Body of pancreas (tissue), 4 donors: ENCODE measurements at regions not wholly inside any gene's neighbourhood (a gene's known extent, or its start where the extent isn't known, plus 50 kb on each side); places are given as distances from the start of the nearest gene placed in this dataset.
A peak's percentile ranks its signal among the peaks of the same experiment; 100 is the strongest.

Source experiments
- ATAC-seq: fragments of 150-250 bp; one replicate; pipeline ENCODE4 v1.9.1; 2016
- DNase-seq, 4 donors: peaks; one replicate each; pipeline ENCODE4 v3.0.0-alpha.2; 2019
- H3K27ac ChIP-seq, 4 donors: fragments of 200-600 bp; sonication (generic); 1 replicate in 3 of 4; 2 replicates in 1 of 4; pipeline versions ENCODE4 v1.5.1 to v1.6.1; 2016 to 2019; ENCODE audit warnings: mild to moderate bottlenecking in 1 of 4, mixed read lengths in 1 of 4, moderate library complexity in 1 of 4
- H3K27me3 ChIP-seq, 2 donors: fragments of 200-600 bp; sonication (generic); one replicate each; pipeline ENCODE4 v1.6.0; 2016; ENCODE audit warnings: mild to moderate bottlenecking in 1 of 2
- H3K36me3 ChIP-seq, 2 donors: fragments of 200-600 bp; sonication (generic); replicated peaks in 1 of 2; 2 replicates each; pipeline ENCODE4 v1.5.1; 2016; ENCODE audit warnings: low read depth in 2 of 2; ENCODE audit not compliant: insufficient read depth in 1 of 2
- H3K4me1 ChIP-seq: fragments of 200-600 bp; sonication (generic); one replicate; pipeline ENCODE4 v1.6.0; 2016
- H3K4me3 ChIP-seq, 2 donors: fragments of 200-600 bp; sonication (generic); 1 replicate in 1 of 2; 2 replicates in 1 of 2; pipeline ENCODE4 v1.5.1; 2016 to 2019
- H3K9me3 ChIP-seq, 3 donors: fragments of 200-600 bp; sonication (generic); 1 replicate in 2 of 3; 2 replicates in 1 of 3; pipeline ENCODE4 v1.5.1; 2016
- POLR2A ChIP-seq, 3 donors: fragments of 450-650 bp; IDR thresholded peaks; one replicate each; pipeline ENCODE4 v1.6.1; 2016; ENCODE audit warnings: antibody characterized with exemption in 3 of 3, mild to moderate bottlenecking in 2 of 3
- WGBS, 2 donors: methylation state at CpG; one replicate each; pipeline ENCODE4 v1.1.5; 2017; 5-methylcytosine and 5-hydroxymethylcytosine counted together
- intact Hi-C: fragments of 100-400 bp; cut with DNase I; formaldehyde crosslinking; loops from one replicate; pipeline ENCODE4 v1.15.1; 2023
- TF ChIP-seq, protein P1 (sequence below), 7 experiments: fragments of 450-650 bp in 4 of 7; fragments of 200-600 bp in 3 of 7; sonication (generic) in 3 of 7; IDR thresholded peaks; one replicate each; pipeline ENCODE4 v1.5.1; 2016 to 2019; ENCODE audit warnings: antibody characterized with exemption in 7 of 7

DNA sequence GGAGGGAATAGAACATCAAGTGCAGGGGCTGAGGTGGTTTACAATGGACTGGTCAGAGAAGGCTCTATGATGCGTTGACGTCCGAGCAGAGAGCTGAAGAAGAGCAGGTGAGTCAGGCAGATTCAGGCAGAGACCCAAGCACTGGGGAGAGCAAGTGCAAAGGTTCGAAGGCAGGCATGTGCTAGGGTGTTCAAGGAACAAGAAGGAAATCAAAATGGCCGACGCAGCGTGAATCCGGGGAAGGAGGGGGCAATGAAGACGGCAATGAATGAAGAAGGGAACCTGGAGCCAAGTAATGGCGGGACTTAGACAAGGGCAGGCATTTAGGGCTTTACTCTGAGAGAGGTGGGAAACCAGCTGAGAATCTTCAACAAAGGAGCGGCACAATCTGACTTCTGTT, 56.8 kb upstream of the DCTD start:
- H3K9me3 ChIP-seq, result no peaks in the 10 kb centered on the region
- H3K36me3 ChIP-seq, result no peaks in the 10 kb centered on the region
- 85 to 90% methylated on average over 11 of the region's 11 CpGs for WGBS, 2 donors
- H3K27ac ChIP-seq, result no peak overlapping the region
- no peak for ATAC-seq
- intact Hi-C loops, result no loop called here
- H3K4me1 ChIP-seq, result no peaks in the 10 kb centered on the region
- no peaks in the 10 kb centered on the region for H3K27me3 ChIP-seq
- no peak for TF ChIP-seq POLR2A (IDR thresholded peaks at IDR 0.05)
- TF ChIP-seq, protein P1, sequence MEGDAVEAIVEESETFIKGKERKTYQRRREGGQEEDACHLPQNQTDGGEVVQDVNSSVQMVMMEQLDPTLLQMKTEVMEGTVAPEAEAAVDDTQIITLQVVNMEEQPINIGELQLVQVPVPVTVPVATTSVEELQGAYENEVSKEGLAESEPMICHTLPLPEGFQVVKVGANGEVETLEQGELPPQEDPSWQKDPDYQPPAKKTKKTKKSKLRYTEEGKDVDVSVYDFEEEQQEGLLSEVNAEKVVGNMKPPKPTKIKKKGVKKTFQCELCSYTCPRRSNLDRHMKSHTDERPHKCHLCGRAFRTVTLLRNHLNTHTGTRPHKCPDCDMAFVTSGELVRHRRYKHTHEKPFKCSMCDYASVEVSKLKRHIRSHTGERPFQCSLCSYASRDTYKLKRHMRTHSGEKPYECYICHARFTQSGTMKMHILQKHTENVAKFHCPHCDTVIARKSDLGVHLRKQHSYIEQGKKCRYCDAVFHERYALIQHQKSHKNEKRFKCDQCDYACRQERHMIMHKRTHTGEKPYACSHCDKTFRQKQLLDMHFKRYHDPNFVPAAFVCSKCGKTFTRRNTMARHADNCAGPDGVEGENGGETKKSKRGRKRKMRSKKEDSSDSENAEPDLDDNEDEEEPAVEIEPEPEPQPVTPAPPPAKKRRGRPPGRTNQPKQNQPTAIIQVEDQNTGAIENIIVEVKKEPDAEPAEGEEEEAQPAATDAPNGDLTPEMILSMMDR (IDR thresholded peaks at IDR 0.05), result no peak
- no peak overlapping the region for H3K4me3 ChIP-seq
- DNase-seq, result no peak

DNA sequence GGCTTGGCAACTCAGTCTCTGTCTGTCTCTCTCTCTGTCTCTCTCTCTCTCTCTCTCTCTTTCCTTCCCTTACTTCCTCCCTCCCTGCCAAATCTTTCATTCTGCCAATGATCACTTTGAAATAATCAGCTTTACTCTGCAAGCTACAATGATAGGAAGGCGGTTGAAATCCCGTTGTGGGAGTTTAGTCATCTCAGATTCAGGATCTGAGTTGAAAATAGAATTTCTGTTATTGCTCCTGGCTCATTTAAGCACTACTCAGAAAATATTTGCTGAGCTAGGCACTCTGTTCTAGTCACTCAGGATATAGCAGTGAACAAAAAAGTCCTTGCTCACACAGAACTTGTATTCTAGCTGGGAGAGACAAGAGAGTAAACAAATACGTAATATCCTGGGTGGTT, 56.3 kb upstream of the DCTD start:
- H3K9me3 ChIP-seq, result no peaks in the 10 kb centered on the region
- TF ChIP-seq POLR2A (IDR thresholded peaks at IDR 0.05), result no peak
- TF ChIP-seq, protein P1 (IDR thresholded peaks at IDR 0.05), result no peak
- H3K36me3 ChIP-seq, result no peaks in the 10 kb centered on the region
- H3K4me3 ChIP-seq, result no peak overlapping the region
- intact Hi-C loops, result no loop called here
- no peaks in the 10 kb centered on the region for H3K27me3 ChIP-seq
- no peak overlapping the region for H3K27ac ChIP-seq
- DNase-seq (no peak), ATAC-seq (no peak)
- no peaks in the 10 kb centered on the region for H3K4me1 ChIP-seq
- WGBS, 2 donors, result 44 to 65% methylated on average over 3 of the region's 3 CpGs

DNA sequence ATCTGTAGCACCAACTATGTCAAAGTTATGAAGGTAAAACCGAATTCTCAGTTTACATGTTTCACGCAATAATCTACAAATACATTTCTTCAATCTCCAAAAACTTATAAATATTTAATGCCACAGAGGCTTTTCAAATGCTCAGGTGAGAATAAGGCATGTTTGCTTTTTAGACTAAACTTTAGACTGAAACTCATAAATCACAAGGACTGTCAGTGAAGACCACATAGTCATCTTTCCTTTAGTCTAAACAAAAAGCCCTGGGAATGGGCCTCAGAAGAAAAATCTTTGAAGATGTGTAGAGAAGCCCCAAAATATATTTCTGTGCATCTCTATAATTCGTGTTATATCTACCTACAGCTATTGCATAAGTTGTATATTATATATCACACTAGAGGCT, 54.5 kb upstream of the DCTD start:
- Histone ChIP-seq H3K36me3 (no peaks in the 10 kb centered on the region), H3K4me3 (no peak overlapping the region), H3K27me3 (no peaks in the 10 kb centered on the region), H3K9me3 (no peaks in the 10 kb centered on the region), H3K27ac (no peak overlapping the region), H3K4me1 (no peaks in the 10 kb centered on the region)
- 80 to 81% methylated on average over 3 of the region's 3 CpGs for WGBS, 2 donors
- ATAC-seq, result no peak
- intact Hi-C loops, result no loop called here
- TF ChIP-seq, protein P1 (IDR thresholded peaks at IDR 0.05), result no peak
- no peak for TF ChIP-seq POLR2A (IDR thresholded peaks at IDR 0.05)
- DNase-seq, result no peak

DNA sequence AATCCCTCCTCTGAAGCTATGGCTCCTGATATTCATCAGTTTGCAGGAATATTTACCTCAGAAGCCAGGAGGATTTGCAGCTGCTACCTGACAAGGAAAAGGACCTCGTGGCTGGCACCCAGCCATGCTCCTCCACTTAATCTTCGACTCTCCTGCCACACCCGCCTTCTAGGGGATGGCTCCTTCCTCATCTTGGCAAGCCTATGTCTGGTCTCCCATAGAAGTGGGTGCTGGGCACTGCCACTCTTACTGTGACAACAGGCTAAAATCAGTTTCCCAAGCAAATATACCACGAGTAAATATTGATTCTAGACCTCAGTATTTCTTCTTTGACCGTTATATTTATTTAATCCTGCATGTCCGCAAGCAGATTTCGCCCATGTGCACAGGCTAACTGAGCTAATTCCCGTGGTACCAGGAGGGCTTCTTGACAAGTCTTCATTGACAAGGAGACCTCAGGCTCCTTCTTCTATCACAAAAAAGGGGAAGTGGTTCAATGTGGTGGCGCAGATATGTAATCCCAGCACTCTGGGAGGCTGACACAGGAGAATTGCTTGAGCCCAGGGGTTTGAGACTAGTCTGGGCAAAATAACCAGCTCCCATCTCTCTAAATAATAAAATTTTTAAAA, 52.6 kb upstream of the DCTD start:
- DNase-seq (peak in 2 of 4 donors; percentile 15 to 32), ATAC-seq (no peak)
- no peaks in the 10 kb centered on the region for H3K9me3 ChIP-seq
- no peak for TF ChIP-seq POLR2A (IDR thresholded peaks at IDR 0.05)
- TF ChIP-seq, protein P1 (IDR thresholded peaks at IDR 0.05), result no peak
- no peak overlapping the region for H3K4me3 ChIP-seq
- H3K27me3 ChIP-seq, result no peaks in the 10 kb centered on the region
- no peaks in the 10 kb centered on the region for H3K36me3 ChIP-seq
- WGBS, 2 donors, result 16 to 34% methylated on average over 9 of the region's 9 CpGs
- H3K4me1 ChIP-seq, result no peaks in the 10 kb centered on the region
- intact Hi-C loops, result no loop called here
- no peak overlapping the region for H3K27ac ChIP-seq

DNA sequence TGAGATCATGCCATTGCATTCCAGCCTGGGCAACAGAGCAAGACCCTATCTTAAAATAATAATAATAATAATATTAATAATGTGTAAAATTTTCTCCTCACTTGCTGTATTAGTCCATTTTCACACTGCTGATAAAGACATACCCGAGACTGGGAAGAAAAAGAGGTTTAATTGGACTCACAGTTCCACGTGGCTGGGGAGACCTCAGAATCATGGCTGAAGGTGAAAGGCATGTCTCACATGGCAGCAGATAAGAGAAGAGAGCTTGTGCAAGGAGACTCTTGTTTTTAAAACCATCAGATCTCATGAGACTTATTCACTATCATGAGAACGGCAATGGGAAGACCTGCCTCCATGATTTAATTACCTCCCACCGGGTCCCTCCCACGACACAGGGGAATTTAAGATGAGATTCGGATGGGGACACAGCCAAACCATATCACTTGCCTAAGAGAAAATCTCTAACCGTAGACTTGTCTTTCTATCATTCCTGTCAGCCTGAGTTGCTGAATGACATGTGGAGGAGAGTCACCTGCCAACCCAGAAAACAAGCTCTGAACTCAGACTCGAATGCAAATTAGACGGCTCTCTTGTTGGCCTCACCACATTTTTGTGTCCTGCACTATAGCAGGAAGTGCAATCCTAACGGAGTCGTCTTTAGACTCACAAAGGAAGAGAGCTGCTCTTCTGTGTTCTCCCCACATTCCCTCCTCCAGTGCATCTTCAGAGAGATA, 51.9 kb upstream of the DCTD start:
- intact Hi-C loops, result no loop called here
- Histone ChIP-seq H3K4me1 (no peaks in the 10 kb centered on the region), H3K4me3 (no peak overlapping the region), H3K27ac (no peak overlapping the region), H3K9me3 (no peaks in the 10 kb centered on the region), H3K36me3 (no peaks in the 10 kb centered on the region), H3K27me3 (no peaks in the 10 kb centered on the region)
- TF ChIP-seq, protein P1 (IDR thresholded peaks at IDR 0.05), result no peak
- TF ChIP-seq POLR2A (IDR thresholded peaks at IDR 0.05), result no peak
- WGBS, 2 donors, result 43 to 52% methylated on average over 11 of the region's 11 CpGs
- no peak for DNase-seq
- ATAC-seq, result no peak
